ENCODE measurements at regions not wholly inside any gene's neighbourhood (a gene's known extent, or its start where the extent isn't known, plus 50 kb on each side); places are given as distances from the start of the nearest gene placed in this dataset.

GRCh38 chr9:129240581-129241211, 62.6 kb upstream of the IER5L start:
- H3K4me3 ChIP-seq, result no peak overlapping the region
- no peaks in the 10 kb centered on the region for H3K27me3 ChIP-seq
- intact Hi-C loops (cut with DNase I; ENCODE audit: low total_unique reads), result no loop called here
- peaks cover 0 to 8% (median 4%) of the 10 kb centered on the region in 4 donors for H3K4me1 ChIP-seq
- DNase-seq, result peak in 1 of 2 donors; percentile 17
- H3K36me3 ChIP-seq, result no peaks in the 10 kb centered on the region
- no peak overlapping the region for H3K27ac ChIP-seq
- no peaks in the 10 kb centered on the region for H3K9me3 ChIP-seq
- no peak for TF ChIP-seq CTCF (IDR thresholded peaks at IDR 0.05)

- Histone ChIP-seq H3K36me3 (no peaks in the 10 kb centered on the region), H3K27ac (no peak overlapping the region), H3K9me3 (no peaks in the 10 kb centered on the region), H3K4me1 (peaks cover 0 to 8% (median 4%) of the 10 kb centered on the region in 4 donors), H3K27me3 (no peaks in the 10 kb centered on the region), H3K4me3 (no peak overlapping the region)
- peak in 1 of 2 donors; percentile 10 for DNase-seq
- intact Hi-C loops (cut with DNase I; ENCODE audit: low total_unique reads), result no loop called here
- TF ChIP-seq CTCF (IDR thresholded peaks at IDR 0.05), result no peak
Measured at GRCh38 chr9:129239946-129240490, 62.0 kb upstream of the IER5L start.

- no peak overlapping the region for H3K27ac ChIP-seq
- H3K4me1 ChIP-seq, result peaks cover 0 to 8% (median 4%) of the 10 kb centered on the region in 4 donors
- intact Hi-C loops (cut with DNase I; ENCODE audit: low total_unique reads), result no loop called here
- H3K9me3 ChIP-seq, result no peaks in the 10 kb centered on the region
- H3K27me3 ChIP-seq, result no peaks in the 10 kb centered on the region
- no peak for DNase-seq
- no peak overlapping the region for H3K4me3 ChIP-seq
- TF ChIP-seq CTCF (IDR thresholded peaks at IDR 0.05), result no peak
- H3K36me3 ChIP-seq, result no peaks in the 10 kb centered on the region
Measured at GRCh38 chr9:129237803-129238202, 59.7 kb upstream of the IER5L start.

GRCh38 chr9:129237164-129237611, 59.1 kb upstream of the IER5L start:
- H3K27ac ChIP-seq, result no peak overlapping the region
- no peaks in the 10 kb centered on the region for H3K36me3 ChIP-seq
- DNase-seq, result no peak
- intact Hi-C loops (cut with DNase I; ENCODE audit: low total_unique reads), result no loop called here
- H3K27me3 ChIP-seq, result no peaks in the 10 kb centered on the region
- TF ChIP-seq CTCF (IDR thresholded peaks at IDR 0.05), result no peak
- no peak overlapping the region for H3K4me3 ChIP-seq
- H3K4me1 ChIP-seq, result peaks cover 0 to 8% (median 4%) of the 10 kb centered on the region in 4 donors
- H3K9me3 ChIP-seq, result no peaks in the 10 kb centered on the region

GRCh38 chr9:129236441-129237145, 58.5 kb upstream of the IER5L start:
- Histone ChIP-seq H3K27me3 (no peaks in the 10 kb centered on the region), H3K4me1 (peaks cover 0 to 8% (median 4%) of the 10 kb centered on the region in 4 donors), H3K27ac (no peak overlapping the region), H3K36me3 (no peaks in the 10 kb centered on the region), H3K4me3 (no peak overlapping the region), H3K9me3 (no peaks in the 10 kb centered on the region)
- no peak for TF ChIP-seq CTCF (IDR thresholded peaks at IDR 0.05)
- intact Hi-C loops (cut with DNase I; ENCODE audit: low total_unique reads), result no loop called here
- DNase-seq, result no peak

Data from tibial artery (tissue), 4 donors.